OCI-LY7 (cell line): ENCODE measurements at regions not wholly inside any gene's neighbourhood (a gene's known extent, or its start where the extent isn't known, plus 50 kb on each side); places are given as distances from the start of the nearest gene placed in this dataset.

ENCODE experiments used
- EZH2phosphoT487 ChIP-seq: fragments of 200-600 bp; sonication (generic); IDR thresholded peaks from 2 replicates; pipeline ENCODE4 v1.6.1; 2018; ENCODE audit warnings: low read depth, borderline replicate concordance, mild to moderate bottlenecking, mixed run types, antibody characterized with exemption, low read length, moderate library complexity, mixed read lengths
- TF ChIP-seq, protein P1 (sequence below): fragments of 200-600 bp; sonication (generic); conservative IDR thresholded peaks from 2 replicates; pipeline ENCODE4 v1.5.1; 2014; ENCODE audit warnings: mild to moderate bottlenecking, antibody characterized with exemption, low read length, moderate library complexity, mixed read lengths

DNA sequence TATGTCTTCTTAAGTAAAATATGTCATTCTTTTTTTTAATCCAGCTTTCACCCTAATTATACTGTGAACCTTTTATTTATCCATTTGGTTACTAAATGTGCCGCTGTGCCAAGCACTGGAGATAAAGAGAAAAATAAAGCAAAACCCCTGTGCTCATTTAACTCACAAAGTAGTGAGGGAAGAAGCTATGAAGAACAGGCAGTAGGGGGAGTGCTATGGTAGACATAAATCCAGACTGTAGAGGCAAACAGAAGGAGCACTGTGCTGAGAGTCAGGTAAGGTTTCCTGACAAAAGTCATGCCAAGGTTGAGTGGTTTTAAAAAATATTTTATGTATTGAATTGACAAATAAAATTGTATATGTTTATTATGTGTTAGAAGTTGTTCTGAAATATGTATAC is 188.5 kb upstream of the SYT10 start:
- TF ChIP-seq, protein P1, sequence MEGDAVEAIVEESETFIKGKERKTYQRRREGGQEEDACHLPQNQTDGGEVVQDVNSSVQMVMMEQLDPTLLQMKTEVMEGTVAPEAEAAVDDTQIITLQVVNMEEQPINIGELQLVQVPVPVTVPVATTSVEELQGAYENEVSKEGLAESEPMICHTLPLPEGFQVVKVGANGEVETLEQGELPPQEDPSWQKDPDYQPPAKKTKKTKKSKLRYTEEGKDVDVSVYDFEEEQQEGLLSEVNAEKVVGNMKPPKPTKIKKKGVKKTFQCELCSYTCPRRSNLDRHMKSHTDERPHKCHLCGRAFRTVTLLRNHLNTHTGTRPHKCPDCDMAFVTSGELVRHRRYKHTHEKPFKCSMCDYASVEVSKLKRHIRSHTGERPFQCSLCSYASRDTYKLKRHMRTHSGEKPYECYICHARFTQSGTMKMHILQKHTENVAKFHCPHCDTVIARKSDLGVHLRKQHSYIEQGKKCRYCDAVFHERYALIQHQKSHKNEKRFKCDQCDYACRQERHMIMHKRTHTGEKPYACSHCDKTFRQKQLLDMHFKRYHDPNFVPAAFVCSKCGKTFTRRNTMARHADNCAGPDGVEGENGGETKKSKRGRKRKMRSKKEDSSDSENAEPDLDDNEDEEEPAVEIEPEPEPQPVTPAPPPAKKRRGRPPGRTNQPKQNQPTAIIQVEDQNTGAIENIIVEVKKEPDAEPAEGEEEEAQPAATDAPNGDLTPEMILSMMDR = no peak
- TF ChIP-seq EZH2phosphoT487 = no peak
